ENCODE measurements at regions not wholly inside any gene's neighbourhood (a gene's known extent, or its start where the extent isn't known, plus 50 kb on each side); places are given as distances from the start of the nearest gene placed in this dataset.
"Not testable (repeated sequence)": the region's sequence is repeated elsewhere in the genome, so short reads cannot be mapped to it uniquely, and the experiment has no call there.

DNA sequence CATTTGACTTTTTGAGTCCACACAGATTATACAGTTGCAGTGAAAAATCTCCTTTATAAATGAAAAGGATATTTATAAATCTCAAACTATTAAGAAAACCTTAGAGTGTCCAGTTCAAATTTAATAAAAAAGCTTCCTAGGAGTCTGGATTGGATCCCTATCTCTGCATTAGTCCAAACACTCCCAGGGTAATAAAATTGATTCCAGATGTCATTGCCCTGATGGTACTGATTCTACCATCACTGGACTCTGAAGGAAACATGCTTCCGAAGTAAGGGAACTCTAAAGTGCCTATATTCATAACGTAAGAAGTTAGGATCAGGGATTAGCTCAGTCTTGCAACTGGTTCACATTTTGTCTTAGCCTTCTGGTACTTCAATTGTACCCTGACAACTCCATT is 1325.1 kb upstream of the MAP3K7 start:
- Mint-ChIP-seq H3K36me3 (ENCODE audit: low read depth) (no peaks in the 10 kb centered on the region), H3K27me3 (ENCODE audit: low read depth) (no peaks in the 10 kb centered on the region), H3K4me3 (no peak overlapping the region), H3K27ac (no peak overlapping the region), H3K9me3 (peaks cover 6% of the 10 kb centered on the region), H3K4me1 (no peaks in the 10 kb centered on the region)
- TF ChIP-seq, protein P1, sequence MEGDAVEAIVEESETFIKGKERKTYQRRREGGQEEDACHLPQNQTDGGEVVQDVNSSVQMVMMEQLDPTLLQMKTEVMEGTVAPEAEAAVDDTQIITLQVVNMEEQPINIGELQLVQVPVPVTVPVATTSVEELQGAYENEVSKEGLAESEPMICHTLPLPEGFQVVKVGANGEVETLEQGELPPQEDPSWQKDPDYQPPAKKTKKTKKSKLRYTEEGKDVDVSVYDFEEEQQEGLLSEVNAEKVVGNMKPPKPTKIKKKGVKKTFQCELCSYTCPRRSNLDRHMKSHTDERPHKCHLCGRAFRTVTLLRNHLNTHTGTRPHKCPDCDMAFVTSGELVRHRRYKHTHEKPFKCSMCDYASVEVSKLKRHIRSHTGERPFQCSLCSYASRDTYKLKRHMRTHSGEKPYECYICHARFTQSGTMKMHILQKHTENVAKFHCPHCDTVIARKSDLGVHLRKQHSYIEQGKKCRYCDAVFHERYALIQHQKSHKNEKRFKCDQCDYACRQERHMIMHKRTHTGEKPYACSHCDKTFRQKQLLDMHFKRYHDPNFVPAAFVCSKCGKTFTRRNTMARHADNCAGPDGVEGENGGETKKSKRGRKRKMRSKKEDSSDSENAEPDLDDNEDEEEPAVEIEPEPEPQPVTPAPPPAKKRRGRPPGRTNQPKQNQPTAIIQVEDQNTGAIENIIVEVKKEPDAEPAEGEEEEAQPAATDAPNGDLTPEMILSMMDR (IDR thresholded peaks at IDR 0.05; ENCODE audit: unreplicated experiment in 3 of 3): no peak

DNA sequence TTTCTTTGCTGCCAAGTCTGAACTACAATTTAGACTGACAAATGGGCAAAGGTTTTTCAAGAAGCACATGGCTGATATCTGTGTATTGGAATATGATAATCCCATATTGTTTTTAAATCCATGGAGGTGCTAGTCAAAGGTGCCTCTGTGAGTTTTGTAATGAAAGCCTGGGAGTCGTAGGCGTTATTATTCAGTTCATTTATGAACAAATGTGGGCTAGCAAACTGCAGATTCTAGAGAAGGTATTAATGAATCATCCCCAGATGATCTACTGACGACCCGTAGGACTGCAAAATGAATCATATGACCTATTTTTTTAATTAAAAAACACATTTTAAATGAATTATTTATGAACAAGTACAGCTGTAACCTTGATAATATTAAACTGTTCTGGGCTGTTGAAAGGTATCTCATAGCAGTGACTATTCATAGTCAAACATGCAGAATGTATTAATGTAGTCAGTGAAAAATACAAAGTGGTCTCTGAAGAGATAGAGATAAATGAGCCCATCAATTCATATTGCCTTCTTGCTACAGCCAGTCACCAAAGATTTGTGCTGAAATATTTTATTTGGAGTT is 1317.8 kb upstream of the MAP3K7 start:
- Mint-ChIP-seq H3K4me3 (no peak overlapping the region), H3K36me3 (ENCODE audit: low read depth) (no peaks in the 10 kb centered on the region), H3K4me1 (no peaks in the 10 kb centered on the region), H3K27ac (no peak overlapping the region), H3K27me3 (ENCODE audit: low read depth) (no peaks in the 10 kb centered on the region), H3K9me3 (no peaks in the 10 kb centered on the region)
- TF ChIP-seq, protein P1 (IDR thresholded peaks at IDR 0.05; ENCODE audit: unreplicated experiment in 3 of 3): no peak

DNA sequence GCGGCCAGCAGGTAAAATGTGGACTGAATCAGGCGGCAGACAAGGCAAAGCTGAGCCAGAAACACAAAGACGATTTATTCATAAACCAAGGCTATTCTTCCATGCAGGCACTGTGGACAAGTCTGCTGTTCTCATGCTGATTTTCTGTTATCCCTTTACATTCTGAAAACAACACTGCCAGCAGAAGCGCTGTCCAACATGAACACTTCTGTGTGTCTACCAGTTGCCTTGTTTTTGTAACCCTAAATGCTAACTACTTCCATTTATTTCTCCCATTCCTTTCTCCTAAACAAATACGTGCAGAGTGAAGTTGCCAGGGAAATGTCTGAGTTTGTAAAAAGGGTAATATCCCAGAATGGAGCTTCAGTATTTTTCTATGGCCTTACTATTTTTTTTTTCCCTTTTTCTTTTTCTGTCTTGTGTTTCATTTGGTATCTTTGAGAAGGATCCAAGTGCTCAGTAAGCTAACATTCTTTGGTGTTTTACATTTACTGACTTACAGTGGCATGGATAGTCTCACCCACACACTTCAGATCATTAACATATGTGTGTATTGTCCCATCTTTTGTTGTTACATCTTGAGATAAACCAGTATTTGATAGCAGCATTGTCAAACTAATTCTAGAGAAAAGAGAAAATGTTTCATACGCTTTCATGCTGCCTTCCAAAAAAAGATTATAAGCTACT is 1308.9 kb upstream of the MAP3K7 start:
- H3K4me3 Mint-ChIP-seq: no peak overlapping the region
- peak overlapping the region in 2 of 3 experiments; percentile 10 to 12 for H3K27ac Mint-ChIP-seq

DNA sequence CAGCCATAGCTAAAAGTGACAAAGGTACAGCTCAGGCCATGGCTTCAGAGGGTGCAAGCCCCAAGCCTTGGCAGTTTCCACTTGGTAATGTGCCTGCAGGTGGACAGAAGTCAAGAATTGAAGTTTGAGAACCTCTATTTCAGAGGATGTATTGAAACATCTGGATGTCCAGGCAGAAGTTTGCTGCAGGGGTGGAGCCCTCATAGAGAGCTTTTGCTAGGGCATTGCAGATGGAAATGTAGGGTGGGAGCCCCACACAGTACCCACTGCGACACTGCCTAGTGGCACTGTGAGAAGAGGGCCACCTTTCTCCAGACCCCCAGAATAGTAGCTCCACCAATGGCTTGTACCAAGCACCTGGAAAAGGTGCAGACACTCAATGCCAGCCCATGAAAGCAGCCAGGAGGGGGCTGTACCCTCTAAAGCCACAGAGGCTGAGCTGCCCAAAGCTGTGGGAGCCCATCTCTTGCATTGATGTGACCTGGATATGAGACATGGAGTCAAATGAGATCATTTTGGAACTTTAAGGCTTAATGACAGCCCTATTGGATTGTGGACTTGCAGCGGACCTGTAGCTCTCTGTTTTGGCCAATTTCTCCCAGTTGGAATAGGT is 1299.4 kb upstream of the MAP3K7 start:
- peaks cover 32% of the 10 kb centered on the region for H3K9me3 Mint-ChIP-seq

More for the DNA sequence above, 1308.9 kb upstream of the MAP3K7 start:
- Mint-ChIP-seq H3K9me3 (peaks cover 11% of the 10 kb centered on the region), H3K27me3 (ENCODE audit: low read depth) (no peaks in the 10 kb centered on the region), H3K4me1 (no peaks in the 10 kb centered on the region), H3K36me3 (ENCODE audit: low read depth) (no peaks in the 10 kb centered on the region)
- TF ChIP-seq, protein P1 (IDR thresholded peaks at IDR 0.05; ENCODE audit: unreplicated experiment in 3 of 3): no peak

DNA sequence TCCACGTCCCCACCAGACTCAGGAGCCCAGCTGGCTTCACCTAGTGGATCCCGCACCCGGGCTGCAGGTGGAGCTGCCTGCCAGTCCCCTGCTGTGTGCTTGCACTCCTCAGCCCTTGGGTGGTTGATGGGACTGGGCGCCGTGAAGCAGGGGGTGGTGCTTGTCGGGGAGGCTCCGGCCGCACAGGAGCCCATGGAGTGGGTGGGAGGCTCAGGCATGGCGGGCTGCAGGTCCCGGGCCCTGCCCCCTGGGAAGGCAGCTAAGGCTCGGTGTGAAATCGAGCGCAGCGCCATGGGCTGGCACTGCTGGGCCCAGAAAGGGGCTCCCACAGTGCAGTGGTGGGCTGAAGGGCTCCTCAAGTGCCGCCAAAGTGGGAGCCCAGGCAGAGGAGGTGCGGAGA is 1294.9 kb upstream of the MAP3K7 start:
- peaks cover 17% of the 10 kb centered on the region for H3K9me3 Mint-ChIP-seq
- not testable (repeated sequence) for H3K4me3 Mint-ChIP-seq; H3K27me3 Mint-ChIP-seq (ENCODE audit: low read depth); H3K27ac Mint-ChIP-seq; H3K36me3 Mint-ChIP-seq (ENCODE audit: low read depth); H3K4me1 Mint-ChIP-seq

More for the DNA sequence above, 1299.4 kb upstream of the MAP3K7 start:
- Mint-ChIP-seq H3K27me3 (ENCODE audit: low read depth) (no peaks in the 10 kb centered on the region), H3K27ac (no peak overlapping the region), H3K36me3 (ENCODE audit: low read depth) (peaks cover 12% of the 10 kb centered on the region), H3K4me3 (no peak overlapping the region), H3K4me1 (no peaks in the 10 kb centered on the region)
- TF ChIP-seq, protein P1 (IDR thresholded peaks at IDR 0.05; ENCODE audit: unreplicated experiment in 3 of 3): no peak

DNA sequence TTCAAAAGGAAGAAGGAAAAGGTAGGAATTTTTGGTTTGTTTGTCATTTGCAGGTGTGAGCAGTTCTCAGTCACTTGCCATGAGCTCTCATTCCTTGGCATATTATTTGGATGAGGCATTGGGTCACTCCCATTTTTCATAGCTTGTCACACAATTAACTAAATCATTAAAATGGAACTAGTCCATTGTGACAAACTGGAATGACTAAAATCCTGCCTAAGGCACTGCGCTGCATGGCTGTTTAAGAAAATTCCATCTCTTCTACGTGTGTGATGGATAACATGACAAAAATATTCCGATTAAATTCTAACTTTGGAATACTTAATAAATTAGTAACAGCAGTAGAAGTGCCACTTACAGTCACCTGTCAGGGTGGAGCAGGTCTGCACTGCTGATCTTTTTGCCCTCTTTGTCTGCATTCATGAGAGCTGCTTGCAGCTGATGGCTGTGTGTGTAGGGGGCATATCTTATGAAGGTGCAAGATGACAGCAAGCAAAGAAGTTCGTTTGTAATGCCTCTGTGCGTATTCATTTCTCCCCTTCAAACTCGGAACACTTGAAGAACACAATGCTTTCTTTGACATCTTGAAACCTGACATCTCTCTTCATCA is 1292.6 kb upstream of the MAP3K7 start:
- peaks cover 4% of the 10 kb centered on the region for H3K9me3 Mint-ChIP-seq
- H3K27ac Mint-ChIP-seq: no peak overlapping the region
- no peak overlapping the region for H3K4me3 Mint-ChIP-seq
- no peaks in the 10 kb centered on the region for H3K4me1 Mint-ChIP-seq
- no peaks in the 10 kb centered on the region for H3K27me3 Mint-ChIP-seq (ENCODE audit: low read depth)
- TF ChIP-seq, protein P1 (IDR thresholded peaks at IDR 0.05; ENCODE audit: unreplicated experiment in 3 of 3): no peak
- H3K36me3 Mint-ChIP-seq (ENCODE audit: low read depth): no peaks in the 10 kb centered on the region

All from nephron (organoid).